ENCODE measurements at regions not wholly inside any gene's neighbourhood (a gene's known extent, or its start where the extent isn't known, plus 50 kb on each side); places are given as distances from the start of the nearest gene placed in this dataset.

DNA sequence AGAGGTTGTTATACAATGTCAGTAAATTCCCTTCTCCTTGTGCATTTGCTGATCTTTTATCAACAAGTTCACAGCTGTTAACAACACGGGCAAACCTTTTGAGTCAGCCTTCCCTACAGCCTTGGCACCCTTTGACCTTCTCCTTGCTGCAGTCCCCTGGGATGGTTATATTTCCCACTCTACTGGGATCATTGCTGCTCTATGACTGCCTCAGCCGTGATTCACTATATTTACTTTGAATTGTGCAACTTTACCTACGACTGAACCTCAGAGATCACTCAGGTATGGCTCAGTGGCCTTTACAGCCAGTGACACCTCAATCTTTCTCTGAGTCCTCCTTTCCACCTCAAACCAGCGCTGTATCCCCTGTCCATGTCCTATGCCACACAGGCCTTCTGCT, 1293.3 kb downstream of the EPHA7 start:
- no peaks in the 10 kb centered on the region for H3K36me3 ChIP-seq (ENCODE audit: control insufficient read depth in 4 of 4, insufficient read depth in 4 of 4, low read length in 3 of 4)
- DNase-seq: no peak
- ChIA-PET POLR2A (no interaction called here), CTCF (interaction anchor here (1.0 kb wide), 1 partner anchor 88 kb away, joined by 3 read pairs; no protein-coding TSS in a partner anchor)
- 76% methylated on average over 4 of the region's 4 CpGs for WGBS (ENCODE audit: insufficient coverage)
- no peaks in the 10 kb centered on the region for H3K27me3 ChIP-seq (replicated peaks in 2 of 5; ENCODE audit: control insufficient read depth in 4 of 5, insufficient read depth in 5 of 5, low read length in 4 of 5)
- H3K9me3 ChIP-seq (ENCODE audit: control extremely low read depth in 1 of 5, control insufficient read depth in 4 of 5, insufficient read depth in 2 of 5, low read depth in 1 of 5, low read length in 4 of 5): no peaks in the 10 kb centered on the region
- no peaks in the 10 kb centered on the region for H3K4me1 ChIP-seq (ENCODE audit: control extremely low read depth in 1 of 4, control insufficient read depth in 4 of 4, insufficient read depth in 4 of 4, low read length in 3 of 4)
- no peak overlapping the region for H3K27ac ChIP-seq (ENCODE audit: insufficient read depth in 1 of 2, low read depth in 1 of 2, low read length in 2 of 2, poor library complexity in 1 of 2, severe bottlenecking in 2 of 2)
- no peak overlapping the region for H3K4me3 ChIP-seq (ENCODE audit: control insufficient read depth in 1 of 7, extremely low read depth in 1 of 7, insufficient read depth in 4 of 7, low read depth in 2 of 7, low read length in 6 of 7)

DNA sequence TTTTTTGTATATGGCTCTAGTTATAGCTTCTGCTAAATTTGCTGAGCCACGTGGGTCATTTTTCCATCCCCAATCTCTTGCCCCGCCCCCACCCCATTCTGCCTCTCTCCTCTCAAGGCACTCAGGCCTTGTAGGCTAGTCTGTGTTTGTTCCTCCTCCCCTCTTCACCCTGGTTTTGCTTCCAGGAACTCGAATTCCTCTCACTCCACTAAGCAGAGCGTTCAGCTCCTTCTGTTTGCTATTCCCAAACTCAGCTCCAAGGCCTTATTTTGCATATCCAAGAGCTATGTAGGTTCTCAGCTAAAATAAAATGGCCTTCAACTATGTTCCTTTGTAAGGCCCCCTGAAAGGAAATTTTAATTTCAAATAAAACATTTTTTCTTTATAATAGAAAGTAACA, 1293.7 kb downstream of the EPHA7 start:
- ChIA-PET POLR2A (interaction anchor here (0.6 kb wide), 1 partner anchor 50 kb away, joined by 3 read pairs; no protein-coding TSS in a partner anchor), CTCF (interaction anchor here (1.0 kb wide), 1 partner anchor 88 kb away, joined by 3 read pairs; no protein-coding TSS in a partner anchor)
- Histone ChIP-seq H3K9me3 (ENCODE audit: control extremely low read depth in 1 of 5, control insufficient read depth in 4 of 5, insufficient read depth in 2 of 5, low read depth in 1 of 5, low read length in 4 of 5) (no peaks in the 10 kb centered on the region), H3K4me3 (ENCODE audit: control insufficient read depth in 1 of 7, extremely low read depth in 1 of 7, insufficient read depth in 4 of 7, low read depth in 2 of 7, low read length in 6 of 7) (no peak overlapping the region), H3K27me3 (replicated peaks in 2 of 5; ENCODE audit: control insufficient read depth in 4 of 5, insufficient read depth in 5 of 5, low read length in 4 of 5) (no peaks in the 10 kb centered on the region), H3K27ac (ENCODE audit: insufficient read depth in 1 of 2, low read depth in 1 of 2, low read length in 2 of 2, poor library complexity in 1 of 2, severe bottlenecking in 2 of 2) (no peak overlapping the region), H3K4me1 (ENCODE audit: control extremely low read depth in 1 of 4, control insufficient read depth in 4 of 4, insufficient read depth in 4 of 4, low read length in 3 of 4) (no peaks in the 10 kb centered on the region), H3K36me3 (ENCODE audit: control insufficient read depth in 4 of 4, insufficient read depth in 4 of 4, low read length in 3 of 4) (no peaks in the 10 kb centered on the region)
- DNase-seq: no peak
- 77% methylated on average over 4 of the region's 4 CpGs for WGBS (ENCODE audit: insufficient coverage)

DNA sequence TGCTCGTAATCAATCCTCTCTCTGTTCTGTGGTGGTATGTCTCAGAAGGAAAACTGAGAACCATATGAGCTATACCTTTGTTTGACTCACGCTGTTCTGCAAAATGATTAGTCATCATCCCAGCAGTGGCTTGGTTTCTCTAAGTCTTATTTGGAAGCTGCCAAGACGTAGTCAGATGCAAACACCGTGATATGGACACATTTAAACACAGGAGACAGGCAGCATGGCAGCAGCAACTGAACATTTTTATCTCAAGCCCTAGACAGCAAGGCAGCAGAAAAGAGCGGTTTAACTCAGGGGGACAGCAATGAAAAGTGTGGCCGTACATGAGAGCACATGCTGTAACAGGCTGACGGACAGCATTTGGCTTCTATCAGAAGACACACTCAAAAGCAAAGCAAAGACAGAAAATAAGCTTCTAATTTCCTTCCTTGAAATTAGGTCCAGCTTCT, 1295.1 kb downstream of the EPHA7 start:
- WGBS (ENCODE audit: insufficient coverage): 54% methylated on average over 6 of the region's 7 CpGs
- no peaks in the 10 kb centered on the region for H3K27me3 ChIP-seq (replicated peaks in 2 of 5; ENCODE audit: control insufficient read depth in 4 of 5, insufficient read depth in 5 of 5, low read length in 4 of 5)
- no peaks in the 10 kb centered on the region for H3K4me1 ChIP-seq (ENCODE audit: control extremely low read depth in 1 of 4, control insufficient read depth in 4 of 4, insufficient read depth in 4 of 4, low read length in 3 of 4)
- no peak overlapping the region for H3K4me3 ChIP-seq (ENCODE audit: control insufficient read depth in 1 of 7, extremely low read depth in 1 of 7, insufficient read depth in 4 of 7, low read depth in 2 of 7, low read length in 6 of 7)
- peak in 2 of 3 donors; percentile 19 to 41 for DNase-seq
- no peaks in the 10 kb centered on the region for H3K9me3 ChIP-seq (ENCODE audit: control extremely low read depth in 1 of 5, control insufficient read depth in 4 of 5, insufficient read depth in 2 of 5, low read depth in 1 of 5, low read length in 4 of 5)
- no peak overlapping the region for H3K27ac ChIP-seq (ENCODE audit: insufficient read depth in 1 of 2, low read depth in 1 of 2, low read length in 2 of 2, poor library complexity in 1 of 2, severe bottlenecking in 2 of 2)
- H3K36me3 ChIP-seq (ENCODE audit: control insufficient read depth in 4 of 4, insufficient read depth in 4 of 4, low read length in 3 of 4): no peaks in the 10 kb centered on the region
- ChIA-PET POLR2A (no interaction called here), CTCF (interaction anchor here (0.6 kb wide), 1 partner anchor 101 kb away, joined by 3 read pairs; no protein-coding TSS in a partner anchor)

DNA sequence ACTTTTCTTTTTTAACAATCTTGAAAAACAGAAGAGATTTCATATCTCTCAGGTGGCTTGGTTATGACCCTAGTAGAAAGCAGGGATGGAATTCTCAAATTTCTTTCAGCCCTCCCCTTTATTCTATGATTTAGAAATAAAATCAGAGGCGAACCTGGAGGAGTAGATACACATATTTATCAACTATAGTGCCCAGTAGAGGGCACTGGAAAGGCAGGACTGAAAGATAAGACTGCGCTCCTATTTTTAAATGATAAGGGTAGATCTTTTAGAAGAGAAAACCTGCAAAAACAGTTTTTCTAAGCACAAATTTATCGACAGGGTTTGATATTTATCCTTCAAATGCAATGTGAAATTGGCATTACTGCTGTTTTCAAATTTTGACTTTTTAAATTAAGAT, 1296.6 kb downstream of the EPHA7 start:
- Histone ChIP-seq H3K27ac (ENCODE audit: insufficient read depth in 1 of 2, low read depth in 1 of 2, low read length in 2 of 2, poor library complexity in 1 of 2, severe bottlenecking in 2 of 2) (no peak overlapping the region), H3K36me3 (ENCODE audit: control insufficient read depth in 4 of 4, insufficient read depth in 4 of 4, low read length in 3 of 4) (no peaks in the 10 kb centered on the region), H3K4me1 (ENCODE audit: control extremely low read depth in 1 of 4, control insufficient read depth in 4 of 4, insufficient read depth in 4 of 4, low read length in 3 of 4) (no peaks in the 10 kb centered on the region), H3K9me3 (ENCODE audit: control extremely low read depth in 1 of 5, control insufficient read depth in 4 of 5, insufficient read depth in 2 of 5, low read depth in 1 of 5, low read length in 4 of 5) (no peaks in the 10 kb centered on the region), H3K27me3 (replicated peaks in 2 of 5; ENCODE audit: control insufficient read depth in 4 of 5, insufficient read depth in 5 of 5, low read length in 4 of 5) (no peaks in the 10 kb centered on the region), H3K4me3 (ENCODE audit: control insufficient read depth in 1 of 7, extremely low read depth in 1 of 7, insufficient read depth in 4 of 7, low read depth in 2 of 7, low read length in 6 of 7) (no peak overlapping the region)
- ChIA-PET POLR2A (no interaction called here), CTCF (interaction anchor here (1.7 kb wide), 1 partner anchor 15 kb away, joined by 4 read pairs; no protein-coding TSS in a partner anchor)
- DNase-seq: no peak
- 80% methylated on average over 1 of the region's 3 CpGs for WGBS (ENCODE audit: insufficient coverage)

DNA sequence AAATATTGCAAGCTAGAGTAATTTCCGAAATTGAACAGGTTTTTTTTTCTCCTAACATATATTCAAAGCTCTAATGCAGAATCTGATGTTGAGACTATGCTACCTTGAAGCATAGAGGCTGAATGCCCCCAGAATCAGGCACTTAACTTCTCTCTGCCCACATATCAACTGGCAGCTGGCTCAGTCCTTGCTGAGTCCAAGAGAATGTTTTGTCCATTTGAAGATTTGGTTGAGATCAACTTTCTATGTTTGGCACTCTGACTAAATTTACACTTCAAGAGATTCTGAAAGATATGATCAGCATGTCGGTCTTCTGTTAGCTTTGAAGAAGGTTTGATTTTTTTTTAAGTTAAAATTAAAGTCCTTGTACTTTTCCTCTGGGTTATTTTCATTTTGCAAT, 1298.1 kb downstream of the EPHA7 start:
- Histone ChIP-seq H3K27me3 (replicated peaks in 2 of 5; ENCODE audit: control insufficient read depth in 4 of 5, insufficient read depth in 5 of 5, low read length in 4 of 5) (no peaks in the 10 kb centered on the region), H3K4me3 (ENCODE audit: control insufficient read depth in 1 of 7, extremely low read depth in 1 of 7, insufficient read depth in 4 of 7, low read depth in 2 of 7, low read length in 6 of 7) (no peak overlapping the region), H3K4me1 (ENCODE audit: control extremely low read depth in 1 of 4, control insufficient read depth in 4 of 4, insufficient read depth in 4 of 4, low read length in 3 of 4) (no peaks in the 10 kb centered on the region), H3K36me3 (ENCODE audit: control insufficient read depth in 4 of 4, insufficient read depth in 4 of 4, low read length in 3 of 4) (no peaks in the 10 kb centered on the region), H3K27ac (ENCODE audit: insufficient read depth in 1 of 2, low read depth in 1 of 2, low read length in 2 of 2, poor library complexity in 1 of 2, severe bottlenecking in 2 of 2) (no peak overlapping the region), H3K9me3 (ENCODE audit: control extremely low read depth in 1 of 5, control insufficient read depth in 4 of 5, insufficient read depth in 2 of 5, low read depth in 1 of 5, low read length in 4 of 5) (no peaks in the 10 kb centered on the region)
- DNase-seq: no peak
- ChIA-PET CTCF (interaction anchor here (0.9 to 1.7 kb wide), 2 partner anchors 13 to 28 kb away, joined by 4 read pairs; no protein-coding TSS in a partner anchor), POLR2A (no interaction called here)
- no CpG with 5 or more reads among the region's 2 CpGs for WGBS (ENCODE audit: insufficient coverage)

DNA sequence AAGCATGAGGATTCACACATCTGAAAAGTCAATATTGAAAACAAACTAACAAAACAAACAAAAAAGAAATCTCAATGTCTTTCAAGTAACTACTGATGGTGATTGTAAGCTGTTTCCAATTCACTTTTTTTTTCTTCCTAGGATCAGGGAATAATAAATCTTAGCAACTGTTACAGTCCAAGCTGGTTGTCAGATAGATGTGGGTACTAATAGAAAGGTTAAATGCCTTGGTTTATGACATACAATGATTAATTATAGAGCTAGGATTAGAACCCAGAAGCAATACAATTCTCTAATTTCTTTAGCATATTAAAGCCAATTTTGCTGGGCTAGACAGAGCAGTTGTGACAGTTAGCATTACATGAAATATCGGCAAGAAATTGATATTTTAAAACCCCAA, 1301.6 kb downstream of the EPHA7 start:
- Histone ChIP-seq H3K9me3 (ENCODE audit: control extremely low read depth in 1 of 5, control insufficient read depth in 4 of 5, insufficient read depth in 2 of 5, low read depth in 1 of 5, low read length in 4 of 5) (no peaks in the 10 kb centered on the region), H3K27me3 (replicated peaks in 2 of 5; ENCODE audit: control insufficient read depth in 4 of 5, insufficient read depth in 5 of 5, low read length in 4 of 5) (no peaks in the 10 kb centered on the region), H3K36me3 (ENCODE audit: control insufficient read depth in 4 of 4, insufficient read depth in 4 of 4, low read length in 3 of 4) (no peaks in the 10 kb centered on the region), H3K4me3 (ENCODE audit: control insufficient read depth in 1 of 7, extremely low read depth in 1 of 7, insufficient read depth in 4 of 7, low read depth in 2 of 7, low read length in 6 of 7) (no peak overlapping the region), H3K27ac (ENCODE audit: insufficient read depth in 1 of 2, low read depth in 1 of 2, low read length in 2 of 2, poor library complexity in 1 of 2, severe bottlenecking in 2 of 2) (no peak overlapping the region), H3K4me1 (ENCODE audit: control extremely low read depth in 1 of 4, control insufficient read depth in 4 of 4, insufficient read depth in 4 of 4, low read length in 3 of 4) (no peaks in the 10 kb centered on the region)
- ChIA-PET POLR2A (no interaction called here), CTCF (no interaction called here)
- DNase-seq: no peak
- 100% methylated on average over 1 of the region's 1 CpG for WGBS (ENCODE audit: insufficient coverage)

DNA sequence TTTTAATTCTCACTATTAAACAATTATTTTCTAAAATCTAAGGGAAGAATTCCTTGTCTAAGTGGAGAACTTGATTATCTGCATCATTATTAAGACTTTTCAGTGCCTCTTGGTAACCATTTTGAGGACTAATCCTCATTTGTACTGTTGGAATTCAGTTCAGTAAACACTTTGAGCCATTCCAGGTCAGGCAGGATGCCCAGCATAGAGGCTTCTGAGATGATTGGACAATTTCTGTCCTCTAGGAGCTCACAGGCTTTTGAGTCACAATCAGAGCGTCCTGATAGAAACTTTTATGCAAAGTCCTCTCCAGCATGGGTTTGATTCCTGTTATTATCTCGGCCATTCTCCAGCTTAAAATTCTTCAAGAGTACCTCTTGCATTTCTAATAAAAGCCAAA, 1304.6 kb downstream of the EPHA7 start:
- no peak for DNase-seq
- POLR2A ChIA-PET: no interaction called here
- peaks cover 0 to 6% (median 2%) of the 10 kb centered on the region in 4 experiments for H3K4me1 ChIP-seq (ENCODE audit: control extremely low read depth in 1 of 4, control insufficient read depth in 4 of 4, insufficient read depth in 4 of 4, low read length in 3 of 4)
- CTCF ChIA-PET: no interaction called here
- no peaks in the 10 kb centered on the region for H3K9me3 ChIP-seq (ENCODE audit: control extremely low read depth in 1 of 5, control insufficient read depth in 4 of 5, insufficient read depth in 2 of 5, low read depth in 1 of 5, low read length in 4 of 5)
- 91% methylated on average over 2 of the region's 2 CpGs for WGBS (ENCODE audit: insufficient coverage)
- no peaks in the 10 kb centered on the region for H3K36me3 ChIP-seq (ENCODE audit: control insufficient read depth in 4 of 4, insufficient read depth in 4 of 4, low read length in 3 of 4)
- no peaks in the 10 kb centered on the region for H3K27me3 ChIP-seq (replicated peaks in 2 of 5; ENCODE audit: control insufficient read depth in 4 of 5, insufficient read depth in 5 of 5, low read length in 4 of 5)
- H3K27ac ChIP-seq (ENCODE audit: insufficient read depth in 1 of 2, low read depth in 1 of 2, low read length in 2 of 2, poor library complexity in 1 of 2, severe bottlenecking in 2 of 2): no peak overlapping the region
- no peak overlapping the region for H3K4me3 ChIP-seq (ENCODE audit: control insufficient read depth in 1 of 7, extremely low read depth in 1 of 7, insufficient read depth in 4 of 7, low read depth in 2 of 7, low read length in 6 of 7)

All from common myeloid progenitor, CD34-positive (primary cell).